Omental fat pad (tissue), 3 donors: ENCODE measurements at regions not wholly inside any gene's neighbourhood (a gene's known extent, or its start where the extent isn't known, plus 50 kb on each side); places are given as distances from the start of the nearest gene placed in this dataset.

Experiments used
- ATAC-seq: fragments of 150-250 bp; one replicate; pipeline ENCODE4 v1.9.1; 2016; ENCODE audit warnings: mild to moderate bottlenecking, moderate library complexity; ENCODE audit not compliant: low FRiP score
- DNase-seq: peaks from one replicate; pipeline ENCODE4 v3.0.0-alpha.2; 2019; ENCODE audit warnings: low spot score
- TF ChIP-seq, protein P1 (sequence below), 3 donors: fragments of 450-650 bp; IDR thresholded peaks; one replicate each; pipeline ENCODE4 v1.5.1; 2016 to 2017; ENCODE audit warnings: antibody characterized with exemption in 3 of 3, mild to moderate bottlenecking in 3 of 3, moderate library complexity in 2 of 3

DNA sequence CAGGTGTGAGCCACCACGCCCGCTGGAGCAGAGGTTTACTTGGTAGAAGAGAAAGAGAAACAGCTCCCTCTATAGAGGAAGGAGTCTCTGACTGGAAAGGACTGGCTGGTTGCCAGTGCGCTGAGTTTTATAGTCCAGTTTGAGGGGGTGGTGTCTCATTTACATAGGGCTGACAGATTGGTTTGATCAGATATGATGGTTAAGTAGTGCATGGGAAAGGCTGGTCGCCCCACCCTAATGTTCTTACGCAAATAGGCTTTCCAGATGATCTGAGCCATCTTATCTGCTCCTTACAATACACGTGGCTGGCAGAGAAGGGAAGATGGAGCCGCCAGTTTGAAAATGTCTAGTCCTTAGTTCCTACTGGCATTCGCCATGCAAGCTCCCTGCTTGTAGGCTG, 439.5 kb downstream of the NAF1 start:
- TF ChIP-seq, protein P1, sequence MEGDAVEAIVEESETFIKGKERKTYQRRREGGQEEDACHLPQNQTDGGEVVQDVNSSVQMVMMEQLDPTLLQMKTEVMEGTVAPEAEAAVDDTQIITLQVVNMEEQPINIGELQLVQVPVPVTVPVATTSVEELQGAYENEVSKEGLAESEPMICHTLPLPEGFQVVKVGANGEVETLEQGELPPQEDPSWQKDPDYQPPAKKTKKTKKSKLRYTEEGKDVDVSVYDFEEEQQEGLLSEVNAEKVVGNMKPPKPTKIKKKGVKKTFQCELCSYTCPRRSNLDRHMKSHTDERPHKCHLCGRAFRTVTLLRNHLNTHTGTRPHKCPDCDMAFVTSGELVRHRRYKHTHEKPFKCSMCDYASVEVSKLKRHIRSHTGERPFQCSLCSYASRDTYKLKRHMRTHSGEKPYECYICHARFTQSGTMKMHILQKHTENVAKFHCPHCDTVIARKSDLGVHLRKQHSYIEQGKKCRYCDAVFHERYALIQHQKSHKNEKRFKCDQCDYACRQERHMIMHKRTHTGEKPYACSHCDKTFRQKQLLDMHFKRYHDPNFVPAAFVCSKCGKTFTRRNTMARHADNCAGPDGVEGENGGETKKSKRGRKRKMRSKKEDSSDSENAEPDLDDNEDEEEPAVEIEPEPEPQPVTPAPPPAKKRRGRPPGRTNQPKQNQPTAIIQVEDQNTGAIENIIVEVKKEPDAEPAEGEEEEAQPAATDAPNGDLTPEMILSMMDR (IDR thresholded peaks at IDR 0.05), result no peak
- ATAC-seq, result no peak
- DNase-seq, result no peak

DNA sequence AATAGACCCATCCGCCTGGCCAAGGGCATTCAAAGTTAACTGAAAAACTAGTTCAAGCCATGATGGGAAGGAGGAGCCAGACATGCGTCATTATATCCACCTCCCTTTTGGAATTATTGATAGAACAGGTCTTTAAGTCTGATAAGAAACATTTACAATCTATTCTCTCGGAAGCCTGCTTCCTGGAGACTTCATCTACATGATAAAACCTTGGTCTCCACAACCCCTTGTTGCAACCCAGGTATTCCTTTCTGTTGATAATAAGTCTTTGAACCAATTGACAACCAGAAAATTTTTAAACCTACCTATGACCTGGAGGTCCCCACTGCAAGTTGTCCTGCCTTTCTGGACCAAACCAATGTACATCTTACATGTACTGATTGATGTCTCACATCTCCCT, 451.3 kb downstream of the NAF1 start:
- TF ChIP-seq, protein P1 (IDR thresholded peaks at IDR 0.05), result no peak
- no peak for DNase-seq
- ATAC-seq, result no peak

DNA sequence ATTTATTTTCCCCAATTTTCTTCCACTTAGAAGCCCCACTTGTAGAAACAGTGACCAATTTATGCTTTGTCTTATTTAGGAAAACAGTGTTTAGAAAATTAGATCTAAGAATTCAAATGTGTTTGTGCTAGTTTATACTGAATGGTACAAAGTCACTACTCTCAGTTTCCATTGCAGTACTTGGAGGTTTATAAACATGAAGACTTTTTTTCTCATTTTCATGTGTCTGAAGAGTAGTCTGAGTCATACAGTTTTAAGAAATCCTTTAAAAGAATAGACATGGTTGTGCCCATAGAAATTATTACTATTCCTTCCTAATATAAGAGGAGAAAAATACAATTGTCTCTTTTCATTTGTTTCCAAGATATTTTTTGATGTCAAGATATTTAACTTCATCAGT, 458.7 kb downstream of the NAF1 start:
- TF ChIP-seq, protein P1 (IDR thresholded peaks at IDR 0.05), result no peak
- DNase-seq (no peak), ATAC-seq (no peak)

DNA sequence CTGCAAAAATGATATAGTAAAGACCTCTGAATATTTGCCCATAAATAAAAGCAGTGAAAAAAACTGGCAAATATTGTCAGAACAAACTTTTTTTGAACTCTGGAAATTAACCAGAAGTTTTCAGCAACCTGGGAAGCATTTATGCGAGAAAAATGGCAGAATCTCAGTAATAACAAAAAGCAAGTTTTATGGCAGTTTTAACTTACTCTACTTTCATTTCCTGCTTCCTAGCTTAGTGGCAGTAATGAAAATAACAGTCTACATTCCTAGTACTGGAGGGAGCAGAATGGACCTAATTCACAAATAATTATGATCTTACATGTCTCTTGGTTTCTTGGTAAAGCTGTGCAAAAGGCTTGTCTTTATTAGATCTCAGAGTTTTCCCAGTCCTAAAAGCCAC, 460.1 kb downstream of the NAF1 start:
- TF ChIP-seq, protein P1 (IDR thresholded peaks at IDR 0.05), result no peak
- no peak for DNase-seq
- ATAC-seq, result no peak

DNA sequence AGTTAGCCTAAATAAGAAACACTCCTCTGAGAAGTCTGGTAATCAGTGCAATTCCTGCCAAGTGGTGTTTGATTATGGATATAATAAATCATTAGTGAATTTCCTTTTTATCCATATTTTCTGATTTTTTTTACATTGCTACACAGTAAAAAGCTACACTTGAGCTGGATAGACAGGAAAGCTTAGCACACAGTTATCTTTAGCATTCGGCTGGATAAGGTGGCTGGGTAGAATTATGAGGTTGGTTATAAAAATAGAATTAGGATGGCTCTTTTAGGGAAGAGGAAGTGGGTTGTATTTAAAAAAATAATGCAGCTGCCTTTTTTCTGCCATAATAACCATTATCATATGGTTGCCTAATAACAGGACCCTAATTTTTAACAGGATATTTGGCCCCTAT, 460.6 kb downstream of the NAF1 start:
- no peak for ATAC-seq
- TF ChIP-seq, protein P1 (IDR thresholded peaks at IDR 0.05), result no peak
- DNase-seq, result no peak

DNA sequence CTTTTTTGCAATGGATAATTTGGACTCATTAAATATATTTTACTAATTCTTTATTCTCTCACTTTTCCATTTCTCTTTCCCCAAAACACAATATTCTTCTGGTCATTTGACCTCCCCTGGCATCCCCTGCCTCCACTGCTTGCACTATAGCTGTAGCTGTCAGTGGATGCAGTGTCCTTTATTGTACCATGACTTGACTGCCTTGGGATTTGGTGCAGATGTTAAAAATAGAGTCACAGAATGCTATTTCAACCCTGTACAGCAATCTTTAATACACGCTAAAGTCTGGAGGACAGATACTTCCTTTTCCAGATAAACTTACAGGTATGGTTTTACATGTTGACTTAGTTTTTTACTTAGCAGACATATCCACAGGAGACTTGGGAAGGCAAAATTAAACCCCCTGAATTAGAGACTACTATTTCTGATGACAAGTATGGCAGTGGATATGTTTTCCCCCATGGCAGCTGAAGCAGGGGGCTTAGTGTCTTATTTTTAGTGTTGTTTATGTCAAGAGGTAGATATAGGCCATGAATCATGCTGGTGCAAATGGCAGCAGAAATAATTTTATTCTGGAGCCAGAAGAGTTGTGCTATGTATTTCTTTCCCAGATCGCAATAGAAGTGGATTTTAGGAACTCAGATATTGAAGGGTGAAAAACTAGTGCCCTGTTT, 461.4 kb downstream of the NAF1 start:
- no peak for ATAC-seq
- TF ChIP-seq, protein P1 (IDR thresholded peaks at IDR 0.05), result no peak
- DNase-seq, result no peak

DNA sequence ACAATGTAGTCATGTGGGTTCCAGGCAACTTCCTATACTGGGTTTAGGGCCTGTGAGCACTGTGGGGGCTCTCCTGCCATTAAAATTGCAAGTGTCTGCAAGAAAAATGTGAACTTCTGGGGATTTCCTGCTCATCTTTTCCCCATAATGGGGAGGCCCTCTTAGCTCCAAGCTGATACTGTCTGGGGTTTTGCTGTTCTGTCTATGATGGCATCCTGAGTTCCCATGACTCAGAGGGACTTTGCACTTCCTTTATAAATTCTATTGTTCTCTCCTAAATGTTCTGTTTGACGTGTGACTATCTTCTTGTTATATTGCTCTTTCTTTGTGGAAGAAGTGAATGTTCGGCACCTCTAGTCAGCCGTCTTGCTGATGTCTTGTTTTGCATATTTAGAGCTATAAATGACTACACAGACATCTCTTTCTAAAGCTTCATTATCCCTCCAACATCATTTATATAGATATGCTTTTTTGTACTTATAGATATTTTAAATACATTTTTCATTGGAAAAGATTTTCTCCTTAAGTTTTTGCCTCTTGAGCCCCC, 465.8 kb downstream of the NAF1 start:
- TF ChIP-seq, protein P1 (IDR thresholded peaks at IDR 0.05), result no peak
- ATAC-seq (no peak), DNase-seq (no peak)
